HCT116 (cell line): ENCODE measurements at regions not wholly inside any gene's neighbourhood (a gene's known extent, or its start where the extent isn't known, plus 50 kb on each side); places are given as distances from the start of the nearest gene placed in this dataset.

Experiments used
- CTCF ChIP-seq, 3 experiments: fragments of 200-600 bp in 1 of 3; sonication (generic) in 1 of 3; IDR thresholded peaks in 2 of 3; conservative IDR thresholded peaks in 1 of 3; 2 replicates each; pipeline ENCODE4 v1.5.1; 2012 to 2017; ENCODE audit warnings: low read depth in 2 of 3, low read length in 2 of 3, antibody characterized with exemption in 1 of 3, borderline replicate concordance in 1 of 3, control low read depth in 1 of 3, mild to moderate bottlenecking in 1 of 3, mixed read lengths in 1 of 3, mixed run types in 1 of 3, moderate library complexity in 1 of 3; ENCODE audit not compliant: insufficient read depth in 1 of 3
- JUND ChIP-seq: IDR thresholded peaks from 2 replicates; pipeline ENCODE4 v1.6.1; 2012
- RAD21 ChIP-seq: IDR thresholded peaks from 2 replicates; pipeline ENCODE4 v1.6.1; 2012; ENCODE audit warnings: low read depth, mild to moderate bottlenecking
- SIN3A ChIP-seq: IDR thresholded peaks from 2 replicates; pipeline ENCODE4 v1.6.1; 2012; ENCODE audit warnings: low read depth
- ZBTB33 ChIP-seq: IDR thresholded peaks from 2 replicates; pipeline ENCODE4 v1.6.1; 2011; ENCODE audit warnings: mild to moderate bottlenecking, low read length, moderate library complexity; ENCODE audit not compliant: insufficient replicate concordance; ENCODE audit errors: extremely low read depth

- TF ChIP-seq CTCF (IDR thresholded peaks at IDR 0.05 in 2 of 3, conservative IDR thresholded peaks at IDR 0.05 in 1 of 3; ENCODE audit: borderline replicate concordance in 1 of 3, insufficient read depth in 1 of 3, low read depth in 2 of 3, low read length in 2 of 3) (no peak), SIN3A (no peak), RAD21 (no peak), JUND (no peak), ZBTB33 (no peak)
Measured at GRCh38 chr5:158045696-158046095, 186.8 kb upstream of the CLINT1 start.
